Memory B cell (primary cell): ENCODE measurements at regions not wholly inside any gene's neighbourhood (a gene's known extent, or its start where the extent isn't known, plus 50 kb on each side); places are given as distances from the start of the nearest gene placed in this dataset.

Experiments used
- ATAC-seq: fragments of 150-1000 bp; cut with Tn5 transposase; 2 replicates; pipeline ENCODE4 v1.10.0; 2021; ENCODE audit warnings: low read depth, mild to moderate bottlenecking, moderate library complexity
- DNase-seq, 2 donors: peaks; one replicate each; pipeline ENCODE4 v3.0.0; 2022; ENCODE audit warnings: low spot score in 2 of 2
- H3K27ac Mint-ChIP-seq: one replicate; pipeline ENCODE4 v1.8.0; 2022; ENCODE audit warnings: mild to moderate bottlenecking, moderate library complexity, mixed read lengths
- H3K27me3 Mint-ChIP-seq: one replicate; pipeline ENCODE4 v1.8.0; 2022; ENCODE audit warnings: mixed read lengths
- H3K36me3 Mint-ChIP-seq: one replicate; pipeline ENCODE4 v1.8.0; 2022; ENCODE audit warnings: mild to moderate bottlenecking, mixed read lengths
- H3K4me1 Mint-ChIP-seq: one replicate; pipeline ENCODE4 v1.8.0; 2022; ENCODE audit warnings: mixed read lengths
- H3K4me3 Mint-ChIP-seq: one replicate; pipeline ENCODE4 v1.8.0; 2022; ENCODE audit warnings: mild to moderate bottlenecking, moderate library complexity, mixed read lengths
- H3K9me3 Mint-ChIP-seq: one replicate; pipeline ENCODE4 v1.8.0; 2022; ENCODE audit warnings: mixed read lengths

- no peaks in the 10 kb centered on the region for H3K36me3 Mint-ChIP-seq
- H3K4me3 Mint-ChIP-seq = no peak overlapping the region
- H3K4me1 Mint-ChIP-seq = no peaks in the 10 kb centered on the region
- ATAC-seq (no peak), DNase-seq (no peak)
- H3K27me3 Mint-ChIP-seq = no peaks in the 10 kb centered on the region
- peaks cover 1% of the 10 kb centered on the region for H3K9me3 Mint-ChIP-seq
- H3K27ac Mint-ChIP-seq = no peak overlapping the region
Observed at GRCh38 chr12:84594157-84594556, 318.4 kb downstream of the SLC6A15 start.

GRCh38 chr12:84585776-84586395 lies 326.7 kb downstream of the SLC6A15 start:
- Mint-ChIP-seq H3K9me3 (no peaks in the 10 kb centered on the region), H3K4me1 (no peaks in the 10 kb centered on the region), H3K27me3 (no peaks in the 10 kb centered on the region), H3K27ac (no peak overlapping the region), H3K4me3 (no peak overlapping the region), H3K36me3 (no peaks in the 10 kb centered on the region)
- no peak for DNase-seq
- ATAC-seq = no peak

GRCh38 chr12:84572196-84572595 lies 340.4 kb downstream of the SLC6A15 start:
- ATAC-seq (no peak), DNase-seq (no peak)
- H3K4me3 Mint-ChIP-seq = no peak overlapping the region
- no peaks in the 10 kb centered on the region for H3K36me3 Mint-ChIP-seq
- H3K9me3 Mint-ChIP-seq = peaks cover 6% of the 10 kb centered on the region
- no peak overlapping the region for H3K27ac Mint-ChIP-seq
- H3K27me3 Mint-ChIP-seq = no peaks in the 10 kb centered on the region
- H3K4me1 Mint-ChIP-seq = no peaks in the 10 kb centered on the region

- no peaks in the 10 kb centered on the region for H3K4me1 Mint-ChIP-seq
Observed at GRCh38 chr12:84562331-84562730, 350.3 kb downstream of the SLC6A15 start.

GRCh38 chr12:84561351-84561750 lies 351.2 kb downstream of the SLC6A15 start:
- Mint-ChIP-seq H3K4me1 (no peaks in the 10 kb centered on the region), H3K27me3 (no peaks in the 10 kb centered on the region), H3K27ac (no peak overlapping the region), H3K4me3 (no peak overlapping the region), H3K36me3 (no peaks in the 10 kb centered on the region), H3K9me3 (no peaks in the 10 kb centered on the region)
- DNase-seq (no peak), ATAC-seq (no peak)

More at GRCh38 chr12:84562331-84562730, 350.3 kb downstream of the SLC6A15 start:
- ATAC-seq = no peak
- H3K36me3 Mint-ChIP-seq = no peaks in the 10 kb centered on the region
- H3K9me3 Mint-ChIP-seq = peaks cover 1% of the 10 kb centered on the region
- DNase-seq = no peak
- no peak overlapping the region for H3K4me3 Mint-ChIP-seq
- no peaks in the 10 kb centered on the region for H3K27me3 Mint-ChIP-seq
- H3K27ac Mint-ChIP-seq = no peak overlapping the region

- no peaks in the 10 kb centered on the region for H3K27me3 Mint-ChIP-seq
- ATAC-seq = no peak
- H3K27ac Mint-ChIP-seq = no peak overlapping the region
- H3K4me1 Mint-ChIP-seq = no peaks in the 10 kb centered on the region
- H3K9me3 Mint-ChIP-seq = no peaks in the 10 kb centered on the region
- DNase-seq = no peak
- no peak overlapping the region for H3K4me3 Mint-ChIP-seq
- no peaks in the 10 kb centered on the region for H3K36me3 Mint-ChIP-seq
Observed at GRCh38 chr12:84554199-84554723, 358.3 kb downstream of the SLC6A15 start.

GRCh38 chr12:84553331-84554117 lies 359.1 kb downstream of the SLC6A15 start:
- Mint-ChIP-seq H3K36me3 (no peaks in the 10 kb centered on the region), H3K4me3 (no peak overlapping the region), H3K9me3 (no peaks in the 10 kb centered on the region), H3K27me3 (no peaks in the 10 kb centered on the region), H3K4me1 (no peaks in the 10 kb centered on the region), H3K27ac (no peak overlapping the region)
- no peak for ATAC-seq
- no peak for DNase-seq

- no peak for ATAC-seq
- DNase-seq = no peak
- no peaks in the 10 kb centered on the region for H3K27me3 Mint-ChIP-seq
- H3K4me3 Mint-ChIP-seq = no peak overlapping the region
- H3K36me3 Mint-ChIP-seq = no peaks in the 10 kb centered on the region
- no peak overlapping the region for H3K27ac Mint-ChIP-seq
- H3K9me3 Mint-ChIP-seq = peaks cover 2% of the 10 kb centered on the region
- H3K4me1 Mint-ChIP-seq = no peaks in the 10 kb centered on the region
Observed at GRCh38 chr12:84551373-84551772, 361.2 kb downstream of the SLC6A15 start.

GRCh38 chr12:84550518-84550917 lies 362.1 kb downstream of the SLC6A15 start:
- Mint-ChIP-seq H3K4me1 (no peaks in the 10 kb centered on the region), H3K9me3 (peaks cover 2% of the 10 kb centered on the region), H3K27me3 (no peaks in the 10 kb centered on the region), H3K4me3 (no peak overlapping the region), H3K27ac (no peak overlapping the region), H3K36me3 (no peaks in the 10 kb centered on the region)
- DNase-seq (no peak), ATAC-seq (no peak)

GRCh38 chr12:84542289-84542688 lies 370.3 kb downstream of the SLC6A15 start:
- Mint-ChIP-seq H3K36me3 (no peaks in the 10 kb centered on the region), H3K4me3 (no peak overlapping the region), H3K4me1 (no peaks in the 10 kb centered on the region), H3K9me3 (peaks cover 2% of the 10 kb centered on the region), H3K27ac (no peak overlapping the region), H3K27me3 (no peaks in the 10 kb centered on the region)
- ATAC-seq (no peak), DNase-seq (no peak)

GRCh38 chr12:84537666-84538065 lies 374.9 kb downstream of the SLC6A15 start:
- no peak overlapping the region for H3K27ac Mint-ChIP-seq
- H3K4me1 Mint-ChIP-seq = no peaks in the 10 kb centered on the region
- H3K27me3 Mint-ChIP-seq = no peaks in the 10 kb centered on the region
- H3K36me3 Mint-ChIP-seq = no peaks in the 10 kb centered on the region
- DNase-seq (no peak), ATAC-seq (no peak)
- H3K4me3 Mint-ChIP-seq = no peak overlapping the region
- no peaks in the 10 kb centered on the region for H3K9me3 Mint-ChIP-seq

- no peak overlapping the region for H3K27ac Mint-ChIP-seq
- no peak overlapping the region for H3K4me3 Mint-ChIP-seq
- peaks cover 3% of the 10 kb centered on the region for H3K9me3 Mint-ChIP-seq
- H3K27me3 Mint-ChIP-seq = no peaks in the 10 kb centered on the region
- no peaks in the 10 kb centered on the region for H3K36me3 Mint-ChIP-seq
- DNase-seq = no peak
- no peak for ATAC-seq
- H3K4me1 Mint-ChIP-seq = no peaks in the 10 kb centered on the region
Observed at GRCh38 chr12:84512751-84513150, 399.8 kb downstream of the SLC6A15 start.

- DNase-seq (no peak), ATAC-seq (no peak)
- H3K36me3 Mint-ChIP-seq = no peaks in the 10 kb centered on the region
- no peaks in the 10 kb centered on the region for H3K27me3 Mint-ChIP-seq
- H3K9me3 Mint-ChIP-seq = no peaks in the 10 kb centered on the region
- no peaks in the 10 kb centered on the region for H3K4me1 Mint-ChIP-seq
- no peak overlapping the region for H3K4me3 Mint-ChIP-seq
- no peak overlapping the region for H3K27ac Mint-ChIP-seq
Observed at GRCh38 chr12:84508851-84509260, 403.7 kb downstream of the SLC6A15 start.

GRCh38 chr12:84507956-84508850 lies 404.4 kb downstream of the SLC6A15 start:
- no peaks in the 10 kb centered on the region for H3K9me3 Mint-ChIP-seq
- H3K27me3 Mint-ChIP-seq = no peaks in the 10 kb centered on the region
- no peak overlapping the region for H3K4me3 Mint-ChIP-seq
- H3K36me3 Mint-ChIP-seq = no peaks in the 10 kb centered on the region
- DNase-seq (no peak), ATAC-seq (no peak)
- no peaks in the 10 kb centered on the region for H3K4me1 Mint-ChIP-seq
- H3K27ac Mint-ChIP-seq = no peak overlapping the region
